NCI-H446 (cell line): ENCODE measurements at regions not wholly inside any gene's neighbourhood (a gene's known extent, or its start where the extent isn't known, plus 50 kb on each side); places are given as distances from the start of the nearest gene placed in this dataset.
A peak's percentile ranks its signal among the peaks of the same experiment; 100 is the strongest.

Source experiments
- DNase-seq, 2 experiments: peaks; one replicate each; lab custom pipeline; 2025; lab: John Stamatoyannopoulos, UW

DNA sequence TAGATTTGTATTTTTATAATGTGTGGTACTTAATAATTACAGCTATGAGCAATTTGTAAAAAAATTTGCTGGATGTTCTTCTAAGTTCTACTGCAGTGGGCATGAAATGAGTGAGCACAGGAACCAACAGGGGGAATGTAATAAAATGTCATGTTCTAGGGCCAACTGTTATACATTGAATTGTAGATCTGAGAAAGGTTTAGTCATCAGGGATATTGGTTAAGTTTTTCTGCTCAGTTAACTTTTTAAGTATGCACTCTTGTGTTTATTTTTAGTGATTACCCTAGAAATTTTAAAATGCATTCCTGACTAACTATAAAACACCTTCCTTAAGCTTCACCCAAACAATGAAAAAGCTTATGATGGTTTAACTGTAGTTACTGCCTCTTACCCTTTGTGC lies 101.8 kb downstream of the CAND1 start:
- no peak for DNase-seq

GRCh38 chr12:67377021-67377420 lies 107.9 kb downstream of the CAND1 start:
- DNase-seq = no peak

- DNase-seq = no peak
Measured at GRCh38 chr12:67377541-67377940, 108.4 kb downstream of the CAND1 start.

DNA sequence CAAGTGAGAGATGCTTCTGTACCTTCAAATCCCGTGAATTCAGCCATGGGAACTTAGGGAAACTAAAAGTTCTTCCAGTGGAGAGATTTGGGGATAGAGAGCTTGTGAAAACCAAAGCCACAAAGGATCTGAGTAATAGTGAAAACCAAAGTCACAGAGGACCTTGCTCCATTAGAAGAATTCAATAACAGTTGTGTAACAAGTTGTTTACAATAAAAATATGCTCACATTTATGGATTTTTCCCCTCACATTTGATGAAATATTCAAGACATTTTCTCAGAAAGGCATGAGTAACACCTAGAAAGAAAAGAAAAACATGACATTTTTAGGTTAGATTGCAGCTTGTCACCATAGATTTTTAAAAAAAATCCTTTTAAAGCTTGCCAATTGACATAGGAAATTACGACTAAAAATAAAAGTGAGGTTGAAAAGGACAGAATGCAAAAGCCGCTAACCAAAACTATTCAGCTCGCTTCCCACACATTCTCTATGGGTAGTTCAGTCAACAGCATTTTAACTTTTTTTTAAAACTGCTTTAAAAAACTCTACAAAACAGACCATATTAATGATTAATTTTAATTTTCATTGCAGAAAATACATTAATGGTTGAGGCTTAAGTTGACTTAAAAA lies 113.2 kb downstream of the CAND1 start:
- no peak for DNase-seq

- no peak for DNase-seq
Measured at GRCh38 chr12:67386869-67387565, 117.9 kb downstream of the CAND1 start.

DNA sequence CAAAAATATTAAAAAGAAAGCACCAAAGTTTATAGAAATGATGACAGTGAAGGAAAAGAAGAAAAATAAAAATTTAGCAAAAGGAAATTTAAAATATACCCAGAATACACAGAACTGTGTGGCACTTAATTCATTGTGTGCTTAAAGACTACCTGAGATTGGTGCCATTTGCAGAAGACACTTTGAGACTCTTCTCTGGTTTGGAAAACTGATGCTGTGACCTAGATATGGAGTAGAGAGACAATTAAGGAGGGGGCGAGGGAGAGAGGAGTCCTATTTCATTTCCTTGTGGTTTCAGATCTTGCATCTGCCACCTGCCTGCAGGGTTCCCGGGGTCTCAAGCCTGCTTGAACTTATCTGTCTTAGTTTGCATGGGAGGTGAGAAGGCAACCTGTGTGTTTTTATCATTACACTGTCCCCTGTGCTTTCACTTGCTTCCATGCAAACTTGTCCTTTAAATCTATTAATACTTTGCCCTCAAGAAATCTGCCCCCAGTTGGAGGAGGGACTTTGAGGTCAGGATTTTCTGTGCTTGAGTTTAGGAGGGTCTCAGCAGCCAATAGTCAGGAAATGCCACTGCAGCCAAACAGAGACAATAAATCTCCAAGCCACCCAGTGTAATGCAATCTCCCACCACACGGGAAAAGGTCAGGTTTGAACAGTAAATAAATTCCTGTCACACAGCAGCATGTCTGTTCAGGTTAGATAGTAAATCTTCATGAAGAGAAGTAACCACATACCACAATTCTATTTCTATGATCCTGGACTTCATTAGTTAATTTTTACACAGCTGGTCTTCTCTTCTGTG lies 119.4 kb downstream of the CAND1 start:
- DNase-seq = no peak

DNA sequence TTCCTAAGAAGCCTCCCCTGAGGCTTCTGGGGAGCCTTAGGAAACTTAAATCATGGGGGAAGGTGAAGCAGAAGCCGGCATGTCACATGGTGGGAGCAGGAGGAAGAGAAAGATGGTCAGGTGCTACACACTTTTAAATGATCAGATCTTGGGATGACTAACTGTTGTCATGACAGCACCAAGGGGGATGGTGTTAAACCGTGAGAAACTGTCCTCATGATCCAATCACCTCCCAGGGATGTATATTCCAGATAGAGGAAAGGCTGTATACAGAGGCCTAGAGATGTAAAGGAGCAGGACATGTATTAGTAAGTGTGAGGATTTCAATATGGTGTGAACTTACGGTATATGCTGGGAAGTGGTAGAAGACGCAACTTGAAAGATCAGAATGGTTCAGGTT lies 121.1 kb downstream of the CAND1 start:
- no peak for DNase-seq

- no peak for DNase-seq
Measured at GRCh38 chr12:67391034-67391433, 121.9 kb downstream of the CAND1 start.

- DNase-seq = no peak
Measured at GRCh38 chr12:67391656-67392055, 122.5 kb downstream of the CAND1 start.

- peak; percentile 30 to 70 for DNase-seq
Measured at GRCh38 chr12:67394550-67394949, 125.4 kb downstream of the CAND1 start.

DNA sequence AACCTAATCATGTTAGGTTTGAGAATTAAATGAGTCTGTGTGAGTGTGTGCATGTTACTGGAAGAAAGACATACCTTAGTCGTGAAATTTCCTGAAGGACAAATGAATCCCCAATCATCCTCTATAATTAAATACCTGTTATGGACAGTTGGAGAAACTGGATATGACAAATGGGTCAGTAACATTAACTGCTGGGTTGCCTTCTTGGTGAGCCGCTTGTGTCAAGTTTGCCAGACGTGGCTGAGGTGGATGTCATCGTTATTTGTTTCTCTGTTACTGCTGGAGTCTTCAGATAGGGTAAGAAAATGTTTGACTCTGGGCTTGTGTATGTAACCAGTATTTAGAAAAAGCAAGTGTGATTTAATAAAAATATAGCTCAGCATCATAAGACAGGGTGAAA lies 131.6 kb downstream of the CAND1 start:
- DNase-seq = no peak

GRCh38 chr12:67410246-67410645 lies 141.1 kb downstream of the CAND1 start:
- DNase-seq = peak in 1 of 2 experiments; percentile 63

DNA sequence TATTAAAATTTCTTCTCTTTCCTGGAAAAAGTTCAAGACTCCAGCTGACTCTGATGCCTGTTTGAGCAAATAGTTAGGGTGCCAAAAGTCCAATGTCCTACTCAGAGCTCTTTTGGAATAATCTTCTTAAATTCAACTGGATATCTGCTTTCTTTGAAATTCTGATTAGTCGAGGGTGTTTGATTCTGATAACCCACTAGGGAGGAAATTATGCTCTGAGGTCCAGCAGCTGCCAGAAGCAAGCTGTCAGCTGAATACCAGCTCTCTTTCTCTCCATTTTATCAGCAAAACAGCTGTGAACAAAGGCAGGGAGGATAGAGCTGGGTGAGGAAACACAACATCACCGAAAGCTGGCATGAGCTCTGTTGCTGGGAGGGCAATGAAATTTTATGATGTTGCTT lies 141.5 kb downstream of the CAND1 start:
- DNase-seq = peak in 1 of 2 experiments; percentile 63

GRCh38 chr12:67411562-67411961 lies 142.4 kb downstream of the CAND1 start:
- no peak for DNase-seq

- DNase-seq = no peak
Measured at GRCh38 chr12:67413577-67413976, 144.4 kb downstream of the CAND1 start.

GRCh38 chr12:67414011-67414715 lies 145.0 kb downstream of the CAND1 start:
- peak in 1 of 2 experiments; percentile 35 for DNase-seq

DNA sequence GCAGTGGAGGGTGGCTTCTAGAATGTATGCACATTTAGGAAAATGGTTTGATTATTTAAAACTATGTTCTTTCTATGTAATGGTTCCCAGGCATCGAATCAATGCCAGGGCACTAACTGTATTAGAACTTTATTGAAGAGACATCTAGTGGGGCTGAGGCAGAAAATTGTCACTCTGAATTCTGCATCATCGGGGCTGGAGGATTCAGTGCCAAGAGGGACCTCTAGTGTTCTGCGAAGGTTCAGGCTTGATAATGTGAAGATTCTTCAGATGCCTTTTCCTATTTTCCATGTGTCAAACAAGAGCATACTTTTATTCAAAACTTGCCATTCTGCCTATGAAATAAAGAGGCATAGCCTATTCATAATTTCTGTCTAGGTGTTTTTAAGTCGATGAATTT lies 146.3 kb downstream of the CAND1 start:
- DNase-seq = peak; percentile 65 to 78

GRCh38 chr12:67419810-67420209 lies 150.7 kb downstream of the CAND1 start:
- no peak for DNase-seq

DNA sequence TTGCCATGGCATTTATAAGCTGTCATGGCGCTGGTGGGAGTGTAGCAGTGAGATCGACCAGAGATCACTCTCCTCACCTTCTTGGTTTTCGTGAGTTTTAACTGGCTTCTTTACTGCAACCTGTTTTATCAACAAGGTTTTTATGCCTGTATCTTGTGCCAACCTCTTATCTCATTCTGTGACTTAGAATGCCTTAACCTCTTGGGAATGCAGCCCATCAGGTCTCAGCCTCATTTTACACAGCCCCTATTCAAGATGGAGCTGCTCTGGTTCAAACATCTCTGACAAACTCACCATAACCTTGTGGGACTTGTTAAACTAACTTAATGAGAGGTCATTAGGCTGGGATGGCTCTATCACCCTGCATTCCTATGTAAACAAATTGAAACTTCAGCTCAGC lies 151.3 kb downstream of the CAND1 start:
- no peak for DNase-seq

DNA sequence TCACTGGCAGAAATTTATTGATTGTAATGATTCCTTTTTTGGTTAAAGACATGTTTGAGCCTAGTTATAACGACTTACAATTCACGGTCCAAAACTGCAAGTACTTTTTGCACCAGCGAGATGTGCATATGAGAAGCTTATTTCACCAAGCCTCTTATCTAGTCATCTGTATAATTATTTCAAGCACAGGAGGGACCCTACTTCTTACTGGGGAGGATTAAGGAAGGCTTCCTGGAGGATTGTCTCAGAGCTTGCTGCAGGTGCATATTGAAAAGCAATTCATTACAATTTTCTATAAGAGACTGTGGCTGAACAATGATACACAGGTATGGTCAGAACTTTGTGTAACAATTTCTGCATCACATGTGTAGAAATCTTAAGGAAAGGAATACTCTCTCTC lies 152.9 kb downstream of the CAND1 start:
- no peak for DNase-seq

DNA sequence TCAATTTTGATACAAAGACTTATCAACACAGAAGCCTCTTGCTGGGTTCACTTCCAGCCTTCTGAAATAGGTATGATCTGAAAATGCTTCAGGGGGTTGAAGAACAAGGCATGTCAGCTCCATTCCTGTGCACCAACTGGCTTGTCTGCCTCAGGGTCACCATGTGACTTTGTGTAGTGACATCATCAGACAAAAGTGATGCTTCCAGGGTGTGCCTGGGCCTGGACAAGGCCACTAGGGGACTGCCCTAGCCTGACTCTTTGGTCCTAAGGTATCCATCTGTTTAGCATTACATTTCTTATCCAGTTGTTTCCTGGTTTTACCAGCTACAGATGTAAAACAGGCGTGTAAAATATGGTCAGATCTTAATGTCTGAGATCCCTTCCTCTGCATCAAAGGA lies 155.6 kb downstream of the CAND1 start:
- no peak for DNase-seq

GRCh38 chr12:67425394-67425793 lies 156.2 kb downstream of the CAND1 start:
- no peak for DNase-seq
